PFSK-1 (cell line): ENCODE measurements at regions not wholly inside any gene's neighbourhood (a gene's known extent, or its start where the extent isn't known, plus 50 kb on each side); places are given as distances from the start of the nearest gene placed in this dataset.

ENCODE experiments used
- FOXP2 ChIP-seq: optimal IDR thresholded peaks from 2 replicates; pipeline ENCODE3; 2011; ENCODE audit warnings: borderline replicate concordance, control low read depth, inconsistent platforms; ENCODE audit not compliant: insufficient read depth; ENCODE audit errors: extremely low read length, extremely low read depth
- POLR2AphosphoS5 ChIP-seq: IDR thresholded peaks from 2 replicates; pipeline ENCODE4 v1.6.1; 2012; ENCODE audit warnings: low read depth, mild to moderate bottlenecking, control low read depth, low read length, moderate library complexity
- SIN3A ChIP-seq: IDR thresholded peaks from 2 replicates; pipeline ENCODE4 v1.6.1; 2012; ENCODE audit warnings: mild to moderate bottlenecking, low read length, moderate library complexity, borderline replicate concordance; ENCODE audit not compliant: insufficient read depth
- TAF1 ChIP-seq: IDR thresholded peaks from 2 replicates; pipeline ENCODE4 v1.6.1; 2012; ENCODE audit warnings: low read length, control low read depth, borderline replicate concordance; ENCODE audit not compliant: insufficient read depth
- TF ChIP-seq, protein P1 (sequence below), 2 experiments: IDR thresholded peaks; 2 replicates each; pipeline versions ENCODE4 v1.6.1 to v1.8.0; 2011 to 2012; ENCODE audit warnings: low read depth in 2 of 2, low read length in 2 of 2, control low read depth in 1 of 2, inconsistent platforms in 1 of 2, mild to moderate bottlenecking in 1 of 2, moderate library complexity in 1 of 2; ENCODE audit not compliant: insufficient read depth in 1 of 2

- no peak for TF ChIP-seq TAF1
- TF ChIP-seq, protein P1, sequence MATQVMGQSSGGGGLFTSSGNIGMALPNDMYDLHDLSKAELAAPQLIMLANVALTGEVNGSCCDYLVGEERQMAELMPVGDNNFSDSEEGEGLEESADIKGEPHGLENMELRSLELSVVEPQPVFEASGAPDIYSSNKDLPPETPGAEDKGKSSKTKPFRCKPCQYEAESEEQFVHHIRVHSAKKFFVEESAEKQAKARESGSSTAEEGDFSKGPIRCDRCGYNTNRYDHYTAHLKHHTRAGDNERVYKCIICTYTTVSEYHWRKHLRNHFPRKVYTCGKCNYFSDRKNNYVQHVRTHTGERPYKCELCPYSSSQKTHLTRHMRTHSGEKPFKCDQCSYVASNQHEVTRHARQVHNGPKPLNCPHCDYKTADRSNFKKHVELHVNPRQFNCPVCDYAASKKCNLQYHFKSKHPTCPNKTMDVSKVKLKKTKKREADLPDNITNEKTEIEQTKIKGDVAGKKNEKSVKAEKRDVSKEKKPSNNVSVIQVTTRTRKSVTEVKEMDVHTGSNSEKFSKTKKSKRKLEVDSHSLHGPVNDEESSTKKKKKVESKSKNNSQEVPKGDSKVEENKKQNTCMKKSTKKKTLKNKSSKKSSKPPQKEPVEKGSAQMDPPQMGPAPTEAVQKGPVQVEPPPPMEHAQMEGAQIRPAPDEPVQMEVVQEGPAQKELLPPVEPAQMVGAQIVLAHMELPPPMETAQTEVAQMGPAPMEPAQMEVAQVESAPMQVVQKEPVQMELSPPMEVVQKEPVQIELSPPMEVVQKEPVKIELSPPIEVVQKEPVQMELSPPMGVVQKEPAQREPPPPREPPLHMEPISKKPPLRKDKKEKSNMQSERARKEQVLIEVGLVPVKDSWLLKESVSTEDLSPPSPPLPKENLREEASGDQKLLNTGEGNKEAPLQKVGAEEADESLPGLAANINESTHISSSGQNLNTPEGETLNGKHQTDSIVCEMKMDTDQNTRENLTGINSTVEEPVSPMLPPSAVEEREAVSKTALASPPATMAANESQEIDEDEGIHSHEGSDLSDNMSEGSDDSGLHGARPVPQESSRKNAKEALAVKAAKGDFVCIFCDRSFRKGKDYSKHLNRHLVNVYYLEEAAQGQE (IDR thresholded peaks at IDR 0.05; ENCODE audit: insufficient read depth in 1 of 2, low read depth in 2 of 2, low read length in 2 of 2) = no peak
- no peak for TF ChIP-seq POLR2AphosphoS5
- no peak for TF ChIP-seq FOXP2
- no peak for TF ChIP-seq SIN3A
Observed at GRCh38 chr10:8825611-8826010, 771.1 kb downstream of the GATA3 start.

- no peak for TF ChIP-seq SIN3A
- no peak for TF ChIP-seq FOXP2
- TF ChIP-seq, protein P1 (IDR thresholded peaks at IDR 0.05; ENCODE audit: insufficient read depth in 1 of 2, low read depth in 2 of 2, low read length in 2 of 2) = no peak
- TF ChIP-seq POLR2AphosphoS5 = no peak
Observed at GRCh38 chr10:8829592-8829991, 775.1 kb downstream of the GATA3 start.

DNA sequence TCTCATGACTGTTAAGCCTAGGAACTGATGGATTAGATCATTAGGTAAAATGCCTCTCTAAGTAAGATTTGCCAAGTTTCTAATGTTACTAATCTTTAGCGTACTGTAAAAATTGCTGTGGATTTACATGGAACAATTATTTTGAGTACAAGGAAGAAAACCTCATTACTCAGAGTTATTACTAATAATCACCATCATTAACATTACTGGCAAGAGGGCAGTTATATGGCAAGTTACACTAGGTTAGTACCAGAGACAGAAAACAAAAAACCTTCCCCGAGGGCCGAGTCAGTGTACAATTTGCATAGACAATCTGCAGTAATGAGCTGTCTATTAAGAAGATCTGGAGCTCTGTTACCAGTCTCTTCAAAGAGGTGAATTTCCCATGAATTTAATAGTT lies 775.6 kb downstream of the GATA3 start:
- TF ChIP-seq TAF1 = no peak
- no peak for TF ChIP-seq POLR2AphosphoS5
- TF ChIP-seq FOXP2 = no peak
- TF ChIP-seq SIN3A = no peak
- TF ChIP-seq, protein P1 (IDR thresholded peaks at IDR 0.05; ENCODE audit: insufficient read depth in 1 of 2, low read depth in 2 of 2, low read length in 2 of 2) = no peak

GRCh38 chr10:8830876-8831275 lies 776.4 kb downstream of the GATA3 start:
- no peak for TF ChIP-seq FOXP2
- no peak for TF ChIP-seq SIN3A
- TF ChIP-seq TAF1 = no peak
- no peak for TF ChIP-seq POLR2AphosphoS5
- TF ChIP-seq, protein P1 (IDR thresholded peaks at IDR 0.05; ENCODE audit: insufficient read depth in 1 of 2, low read depth in 2 of 2, low read length in 2 of 2) = no peak

GRCh38 chr10:8835453-8836167 lies 781.1 kb downstream of the GATA3 start:
- TF ChIP-seq, protein P1 (IDR thresholded peaks at IDR 0.05; ENCODE audit: insufficient read depth in 1 of 2, low read depth in 2 of 2, low read length in 2 of 2) = peak; percentile 75 to 90
- no peak for TF ChIP-seq POLR2AphosphoS5
